Kidney (tissue), 13 donors: ENCODE measurements at regions not wholly inside any gene's neighbourhood (a gene's known extent, or its start where the extent isn't known, plus 50 kb on each side); places are given as distances from the start of the nearest gene placed in this dataset.

Experiments used
- DNase-seq, 5 donors: peaks; one replicate each; pipeline ENCODE4 v3.0.0-alpha.2; 2013 to 2020
- FAIRE-seq: peaks from 2 replicates; lab custom pipeline; 2012; peaks lifted over from hg19 to GRCh38; lab: Jason Lieb, UNC
- H3K27ac ChIP-seq, 2 donors: one replicate each; pipeline ENCODE4 v1.7.0; 2013; ENCODE audit warnings: low read depth in 2 of 2, low read length in 2 of 2, inconsistent platforms in 1 of 2
- H3K27me3 ChIP-seq: one replicate; pipeline ENCODE4 v1.7.1; 2013; ENCODE audit warnings: low read length, inconsistent platforms; ENCODE audit not compliant: control insufficient read depth, insufficient read depth
- H3K36me3 ChIP-seq, 3 donors: one replicate each; pipeline versions ENCODE4 v1.7.0 to v1.7.1; 2013; ENCODE audit warnings: low read length in 3 of 3, control low read depth in 1 of 3, inconsistent platforms in 1 of 3; ENCODE audit not compliant: insufficient read depth in 3 of 3, control insufficient read depth in 2 of 3
- H3K4me1 ChIP-seq, 3 donors: one replicate each; pipeline versions ENCODE4 v1.7.0 to v1.7.1; 2013; ENCODE audit warnings: low read length in 3 of 3, inconsistent platforms in 1 of 3, low read depth in 1 of 3; ENCODE audit not compliant: control insufficient read depth in 2 of 3, insufficient read depth in 2 of 3
- H3K4me3 ChIP-seq, 3 donors: one replicate each; pipeline versions ENCODE4 v1.7.0 to v1.8.1; 2013; ENCODE audit warnings: low read length in 3 of 3, control low read depth in 1 of 3, inconsistent platforms in 1 of 3
- H3K9ac ChIP-seq, 3 donors: one replicate each; pipeline versions ENCODE4 v1.7.0 to v1.7.1; 2013; ENCODE audit warnings: low read length in 3 of 3, control low read depth in 1 of 3, inconsistent platforms in 1 of 3
- H3K9me3 ChIP-seq, 3 donors: one replicate each; pipeline versions ENCODE4 v1.7.0 to v1.7.1; 2013; ENCODE audit warnings: low read length in 3 of 3, control low read depth in 1 of 3, inconsistent platforms in 1 of 3; ENCODE audit not compliant: control insufficient read depth in 2 of 3, insufficient read depth in 1 of 3
- intact Hi-C: fragments of 100-400 bp; cut with DNase I; formaldehyde crosslinking; loops from one replicate; pipeline ENCODE4 v1.11.1; 2022
- TF ChIP-seq, protein P1 (sequence below): IDR thresholded peaks from 3 replicates; pipeline ENCODE4 v1.5.1; 2012; ENCODE audit warnings: mild to moderate bottlenecking, moderate library complexity, borderline replicate concordance; ENCODE audit not compliant: insufficient read depth; ENCODE audit errors: extremely low read depth
- donor health status: control.
- donor health status: control.
- donor health status: control.
- donor health status: control.
- donor health status: control.
- donor health status: DM: yes; HTN: yes; CAD: no.
- donor health status: Normal renal cell carcinoma (clear cell type).

DNA sequence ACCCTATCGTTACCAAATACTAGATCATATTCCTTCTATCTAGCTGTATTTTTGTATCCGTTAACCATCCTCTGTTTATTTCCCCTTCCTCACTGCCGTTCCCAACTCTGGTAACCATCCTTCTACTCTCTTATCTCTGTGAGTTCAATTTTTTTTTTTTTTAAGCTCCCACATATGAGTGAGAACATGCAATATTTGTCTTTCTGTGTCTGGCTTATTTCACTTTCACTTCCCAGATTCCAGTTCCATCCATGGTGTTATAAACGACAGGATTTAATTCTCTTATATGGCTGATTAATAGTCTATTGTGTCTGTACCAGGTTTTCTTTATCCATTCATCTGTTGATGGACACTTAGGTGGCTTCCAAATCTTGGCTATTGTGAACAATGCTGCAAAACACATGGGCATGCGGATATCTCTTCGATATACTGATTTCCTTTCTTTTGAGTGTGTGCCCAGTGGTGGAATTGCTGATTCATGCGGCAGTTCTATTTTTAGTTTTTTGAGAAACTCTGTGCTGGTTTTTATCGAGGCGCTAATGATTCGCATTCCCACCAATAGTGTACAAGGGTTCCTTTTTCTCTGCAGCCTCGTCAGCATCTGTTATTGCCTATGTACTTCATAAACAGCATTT is 599.6 kb downstream of the TMEM114 start:
- Histone ChIP-seq H3K9me3 (no peaks in the 10 kb centered on the region), H3K4me1 (no peaks in the 10 kb centered on the region), H3K36me3 (no peaks in the 10 kb centered on the region), H3K9ac (no peak overlapping the region), H3K27me3 (no peaks in the 10 kb centered on the region), H3K4me3 (no peak overlapping the region), H3K27ac (no peak overlapping the region)
- FAIRE-seq (no peak), DNase-seq (no peak)
- intact Hi-C loops = no loop called here
- TF ChIP-seq, protein P1, sequence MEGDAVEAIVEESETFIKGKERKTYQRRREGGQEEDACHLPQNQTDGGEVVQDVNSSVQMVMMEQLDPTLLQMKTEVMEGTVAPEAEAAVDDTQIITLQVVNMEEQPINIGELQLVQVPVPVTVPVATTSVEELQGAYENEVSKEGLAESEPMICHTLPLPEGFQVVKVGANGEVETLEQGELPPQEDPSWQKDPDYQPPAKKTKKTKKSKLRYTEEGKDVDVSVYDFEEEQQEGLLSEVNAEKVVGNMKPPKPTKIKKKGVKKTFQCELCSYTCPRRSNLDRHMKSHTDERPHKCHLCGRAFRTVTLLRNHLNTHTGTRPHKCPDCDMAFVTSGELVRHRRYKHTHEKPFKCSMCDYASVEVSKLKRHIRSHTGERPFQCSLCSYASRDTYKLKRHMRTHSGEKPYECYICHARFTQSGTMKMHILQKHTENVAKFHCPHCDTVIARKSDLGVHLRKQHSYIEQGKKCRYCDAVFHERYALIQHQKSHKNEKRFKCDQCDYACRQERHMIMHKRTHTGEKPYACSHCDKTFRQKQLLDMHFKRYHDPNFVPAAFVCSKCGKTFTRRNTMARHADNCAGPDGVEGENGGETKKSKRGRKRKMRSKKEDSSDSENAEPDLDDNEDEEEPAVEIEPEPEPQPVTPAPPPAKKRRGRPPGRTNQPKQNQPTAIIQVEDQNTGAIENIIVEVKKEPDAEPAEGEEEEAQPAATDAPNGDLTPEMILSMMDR = no peak

DNA sequence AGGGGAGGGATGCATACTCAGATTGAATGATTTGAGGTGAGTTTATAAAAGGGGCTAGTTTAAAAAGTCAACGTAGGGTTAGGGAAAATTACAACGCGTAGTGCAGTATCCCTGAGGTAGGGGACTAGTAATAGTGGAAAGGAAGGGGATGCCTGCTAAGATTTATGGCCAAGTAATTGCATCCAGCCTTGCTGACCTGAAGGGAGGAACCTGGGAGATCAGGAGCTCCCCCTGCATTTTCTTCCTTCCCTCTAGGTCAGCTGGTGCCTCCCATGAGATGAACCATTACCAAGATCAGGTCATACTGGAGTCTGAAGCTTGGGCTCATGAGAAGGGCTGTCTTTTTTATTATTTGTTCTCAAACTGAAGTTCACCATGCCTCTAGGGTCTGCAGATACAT is 606.6 kb downstream of the TMEM114 start:
- TF ChIP-seq, protein P1 = no peak
- FAIRE-seq (no peak), DNase-seq (peak in 4 of 5 donors; percentile 50 to 76 (median 69))
- H3K36me3 ChIP-seq = no peaks in the 10 kb centered on the region
- no peak overlapping the region for H3K4me3 ChIP-seq
- intact Hi-C loops = no loop called here
- H3K27me3 ChIP-seq = no peaks in the 10 kb centered on the region
- H3K9ac ChIP-seq = no peak overlapping the region
- no peak overlapping the region for H3K27ac ChIP-seq
- no peaks in the 10 kb centered on the region for H3K4me1 ChIP-seq
- H3K9me3 ChIP-seq = no peaks in the 10 kb centered on the region

GRCh38 chr16:7980133-7980483 is 610.2 kb downstream of the TMEM114 start:
- DNase-seq (no peak), FAIRE-seq (no peak)
- Histone ChIP-seq H3K27ac (no peak overlapping the region), H3K4me3 (no peak overlapping the region), H3K27me3 (no peaks in the 10 kb centered on the region), H3K9ac (no peak overlapping the region), H3K4me1 (no peaks in the 10 kb centered on the region), H3K9me3 (no peaks in the 10 kb centered on the region), H3K36me3 (no peaks in the 10 kb centered on the region)
- TF ChIP-seq, protein P1 = no peak
- intact Hi-C loops = no loop called here
